ENCODE measurements at regions not wholly inside any gene's neighbourhood (a gene's known extent, or its start where the extent isn't known, plus 50 kb on each side); places are given as distances from the start of the nearest gene placed in this dataset.
"Not testable (repeated sequence)": the region's sequence is repeated elsewhere in the genome, so short reads cannot be mapped to it uniquely, and the experiment has no call there.

- intact Hi-C loops (cut with micrococcal nuclease); H3K27me3 Mint-ChIP-seq (ENCODE audit: low read depth); CTCF ChIA-PET; H3K27ac Mint-ChIP-seq; H3K4me3 Mint-ChIP-seq; DNase-seq; H3K9me3 Mint-ChIP-seq; H3K4me1 Mint-ChIP-seq (ENCODE audit: low read depth); H3K36me3 Mint-ChIP-seq (ENCODE audit: low read depth): not testable (repeated sequence)
These were observed 504.4 kb upstream of the TPTE start for GRCh38 chr21:10016991-10017390.

GRCh38 chr21:10017757-10018156 lies 503.6 kb upstream of the TPTE start:
- DNase-seq; H3K4me1 Mint-ChIP-seq (ENCODE audit: low read depth); H3K9me3 Mint-ChIP-seq; H3K27me3 Mint-ChIP-seq (ENCODE audit: low read depth); H3K36me3 Mint-ChIP-seq (ENCODE audit: low read depth); H3K4me3 Mint-ChIP-seq; H3K27ac Mint-ChIP-seq; CTCF ChIA-PET; intact Hi-C loops (cut with micrococcal nuclease): not testable (repeated sequence)

DNA sequence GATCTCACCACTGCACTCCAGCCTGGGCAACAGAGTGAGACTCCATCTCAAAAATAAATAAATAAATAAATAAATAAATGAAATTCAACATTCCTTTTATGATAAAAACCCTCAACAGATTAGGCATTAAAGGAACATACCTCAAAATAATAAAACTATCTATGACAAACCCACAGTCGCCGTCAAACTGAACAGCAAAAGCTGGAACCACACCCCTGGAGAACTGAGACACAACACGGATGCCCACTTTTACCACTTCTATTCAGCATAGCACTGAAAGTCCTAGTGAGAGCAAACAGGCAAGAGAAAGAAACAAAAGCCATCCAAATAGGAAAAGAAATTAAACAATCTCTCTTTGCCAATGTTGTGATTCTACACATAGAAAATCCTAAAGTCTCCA lies 499.9 kb upstream of the TPTE start:
- intact Hi-C loops (cut with micrococcal nuclease); DNase-seq; H3K27me3 Mint-ChIP-seq (ENCODE audit: low read depth); H3K4me1 Mint-ChIP-seq (ENCODE audit: low read depth); H3K4me3 Mint-ChIP-seq; H3K27ac Mint-ChIP-seq; CTCF ChIA-PET; H3K9me3 Mint-ChIP-seq; H3K36me3 Mint-ChIP-seq (ENCODE audit: low read depth): not testable (repeated sequence)

DNA sequence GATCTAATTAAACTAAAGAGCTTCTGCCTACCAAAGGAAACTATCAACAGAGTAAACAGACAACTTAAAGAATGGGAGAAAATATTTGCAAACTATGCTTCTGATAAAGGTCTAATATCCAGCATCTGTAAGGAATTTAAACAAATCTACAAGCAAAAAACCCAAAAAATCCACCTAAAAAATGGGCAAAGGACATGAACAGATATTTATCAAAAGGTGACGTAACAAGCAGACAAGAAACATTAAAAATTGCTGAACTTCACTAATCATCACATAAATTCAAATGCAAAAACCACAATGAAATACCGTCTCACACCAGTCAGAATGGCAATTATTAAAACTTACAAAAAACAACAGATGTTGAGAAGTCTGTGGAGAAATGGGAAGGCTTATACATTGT lies 498.6 kb upstream of the TPTE start:
- H3K27me3 Mint-ChIP-seq (ENCODE audit: low read depth); DNase-seq; H3K4me3 Mint-ChIP-seq; CTCF ChIA-PET; H3K4me1 Mint-ChIP-seq (ENCODE audit: low read depth); H3K9me3 Mint-ChIP-seq; intact Hi-C loops (cut with micrococcal nuclease); H3K36me3 Mint-ChIP-seq (ENCODE audit: low read depth); H3K27ac Mint-ChIP-seq: not testable (repeated sequence)
